SIG-M5 treated with dmso at 0.1 percent for 504 hours (cell line): ENCODE measurements at regions not wholly inside any gene's neighbourhood (a gene's known extent, or its start where the extent isn't known, plus 50 kb on each side); places are given as distances from the start of the nearest gene placed in this dataset.

ENCODE experiments used
- DNase-seq: peaks from one replicate; lab custom pipeline; 2025; ENCODE audit not compliant: unreplicated experiment; lab: John Stamatoyannopoulos, UW

DNA sequence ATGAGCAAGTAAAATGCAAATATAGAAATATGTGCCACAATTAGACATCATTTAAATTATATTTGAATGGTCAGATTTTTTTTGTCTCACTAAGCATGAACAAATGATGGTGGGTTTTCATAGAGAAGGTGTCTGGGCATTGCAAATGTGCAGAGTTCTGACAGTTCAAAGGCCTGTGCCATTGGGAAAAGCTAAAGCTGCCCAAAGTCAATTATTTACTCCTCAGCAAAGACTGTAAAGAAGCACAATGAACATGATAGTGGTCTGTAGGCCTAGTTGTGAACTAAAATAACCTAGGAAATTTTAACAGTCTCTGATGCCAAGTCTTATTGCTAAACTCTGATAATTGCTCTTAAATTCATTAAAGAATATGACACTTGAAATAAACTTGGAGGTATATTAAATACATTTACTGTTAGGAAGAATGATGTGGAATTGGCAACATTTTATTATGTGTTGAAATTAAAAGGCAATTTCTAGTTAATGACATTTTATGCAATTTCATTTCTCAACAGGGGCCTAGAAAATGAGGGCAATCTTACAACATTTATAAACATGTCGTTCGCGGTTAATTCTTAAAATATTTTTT, 874.3 kb upstream of the ADAMTS5 start:
- DNase-seq: no peak

DNA sequence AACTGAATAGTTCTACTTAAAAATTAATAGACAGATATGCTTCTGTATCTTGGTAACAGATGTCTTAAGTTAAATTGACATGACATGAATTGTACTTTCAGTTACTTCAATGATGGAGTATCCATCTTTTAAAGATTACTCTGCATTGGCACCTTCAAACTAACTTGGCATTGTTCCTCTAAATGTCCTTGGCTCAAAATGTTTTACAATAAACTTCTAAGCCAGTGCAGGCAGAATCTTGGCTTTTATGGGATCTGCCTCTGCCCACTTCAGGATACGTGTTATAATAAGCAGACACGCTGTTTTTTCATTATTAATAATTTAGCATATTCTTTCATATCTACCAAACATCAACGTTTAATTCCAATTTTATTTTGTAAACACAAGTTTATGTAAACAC, 873.4 kb upstream of the ADAMTS5 start:
- DNase-seq: no peak

DNA sequence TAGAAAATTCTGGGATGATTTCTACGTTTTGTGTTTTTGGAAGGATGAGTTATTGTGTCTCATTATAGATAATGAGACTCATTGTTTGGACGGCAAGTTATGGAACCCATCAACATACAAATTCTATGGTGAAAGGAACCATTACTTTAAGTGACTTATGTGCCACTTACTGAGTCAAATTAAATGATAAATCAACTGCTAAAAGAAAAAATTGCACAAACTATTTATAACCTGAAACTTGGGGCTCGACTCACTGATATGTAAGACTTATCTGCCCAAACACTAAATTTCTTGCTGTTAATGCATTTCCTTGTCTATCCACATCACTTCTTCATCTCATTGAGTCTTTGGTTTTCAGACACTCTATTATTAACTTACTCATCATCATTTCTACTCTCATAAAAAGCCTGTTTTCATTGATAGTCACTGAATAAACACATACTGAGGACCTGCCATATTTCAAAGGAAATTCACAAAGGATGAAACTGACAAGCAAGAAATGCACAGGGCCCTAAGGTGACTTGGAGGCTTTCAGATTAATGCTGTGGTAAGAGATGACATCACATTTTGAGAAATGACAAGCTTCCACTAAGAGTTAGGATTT, 872.7 kb upstream of the ADAMTS5 start:
- DNase-seq: no peak

DNA sequence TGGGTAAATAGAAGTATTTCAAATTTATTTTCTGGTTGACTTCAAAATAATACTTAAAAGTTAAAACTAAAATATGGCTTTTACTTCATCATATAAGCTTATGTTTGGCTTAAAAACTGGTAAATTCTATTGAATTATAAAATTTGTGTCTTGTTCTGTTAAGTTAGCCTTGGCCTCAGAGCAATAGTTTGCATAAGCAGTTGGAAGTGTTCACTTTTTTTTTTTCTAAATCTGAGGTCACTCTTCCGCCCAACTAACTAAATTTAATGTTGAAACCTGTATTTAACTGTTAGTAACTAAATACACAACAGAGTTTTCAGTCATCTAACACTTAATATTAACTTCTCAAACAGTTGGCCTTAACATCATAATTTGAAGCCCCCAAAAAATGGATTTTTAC, 871.7 kb upstream of the ADAMTS5 start:
- no peak for DNase-seq

DNA sequence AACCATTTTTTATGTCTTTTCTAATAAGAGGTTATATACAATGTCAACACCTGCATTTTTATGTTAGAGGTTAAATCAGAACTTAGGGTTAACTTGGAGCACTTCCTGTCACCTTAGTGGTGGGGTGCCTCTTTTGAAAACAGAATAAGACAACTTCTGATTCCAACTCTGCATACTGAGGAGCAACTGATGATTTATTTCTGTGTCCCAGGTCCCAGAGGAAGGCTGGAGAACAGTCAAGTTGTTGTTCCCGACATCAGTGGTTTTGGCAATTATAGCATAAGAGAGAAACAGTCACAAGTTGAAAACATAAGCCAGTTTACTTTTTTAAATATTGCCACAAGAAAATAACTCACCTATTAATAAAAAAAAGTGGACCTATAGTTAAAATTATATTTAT, 871.0 kb upstream of the ADAMTS5 start:
- DNase-seq: no peak

DNA sequence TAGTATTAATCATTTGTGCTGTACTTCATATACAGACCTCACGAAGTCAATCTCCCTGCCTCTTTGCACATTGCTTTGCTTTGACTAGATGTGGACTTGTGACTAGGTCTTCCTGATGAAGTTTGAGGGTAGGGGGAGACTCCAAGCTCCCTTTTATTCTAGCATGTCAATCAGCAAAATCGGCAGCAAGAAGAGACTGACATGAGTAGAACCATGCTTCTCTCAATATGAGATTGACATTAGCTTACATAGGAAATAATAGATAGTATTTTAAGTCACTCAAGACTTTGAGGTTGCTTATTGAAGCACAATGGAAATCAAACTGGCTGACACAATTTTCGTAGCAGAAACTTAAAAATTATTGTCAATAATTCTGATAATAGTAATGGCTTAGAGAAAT, 866.4 kb upstream of the ADAMTS5 start:
- no peak for DNase-seq

DNA sequence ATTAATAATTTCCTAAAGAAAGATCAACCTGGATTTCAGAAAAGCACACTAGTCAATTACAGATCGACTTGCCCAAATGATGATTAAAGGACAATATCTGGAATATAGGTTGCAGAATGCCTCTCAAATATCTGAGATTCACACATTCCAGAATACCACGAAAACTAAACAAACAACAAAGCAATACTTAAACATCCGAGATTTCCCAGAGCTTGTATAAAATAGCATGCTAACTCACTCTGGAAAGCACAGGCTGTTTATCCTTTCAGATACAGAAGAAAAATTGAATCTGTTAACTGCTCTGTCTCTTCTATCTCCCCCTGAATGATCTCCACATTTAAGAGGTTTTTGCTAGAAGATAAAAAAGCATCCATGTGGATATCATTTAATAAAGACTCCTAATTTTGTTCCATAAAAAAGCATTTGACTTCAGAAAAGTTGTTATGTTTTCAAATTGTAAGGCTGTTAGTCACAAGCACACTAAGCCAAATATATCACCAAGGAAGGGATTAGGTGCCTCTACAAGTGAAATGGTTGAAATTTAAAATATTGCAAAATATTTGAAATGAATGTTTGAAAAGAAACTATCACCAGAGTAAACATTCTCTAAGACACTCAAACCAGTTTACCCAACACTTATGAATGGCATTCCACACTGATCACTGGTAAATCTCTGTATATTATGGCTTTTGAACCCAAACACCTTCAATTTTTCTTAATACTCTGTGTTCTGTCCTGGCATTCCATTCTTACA, 865.1 kb upstream of the ADAMTS5 start:
- no peak for DNase-seq

DNA sequence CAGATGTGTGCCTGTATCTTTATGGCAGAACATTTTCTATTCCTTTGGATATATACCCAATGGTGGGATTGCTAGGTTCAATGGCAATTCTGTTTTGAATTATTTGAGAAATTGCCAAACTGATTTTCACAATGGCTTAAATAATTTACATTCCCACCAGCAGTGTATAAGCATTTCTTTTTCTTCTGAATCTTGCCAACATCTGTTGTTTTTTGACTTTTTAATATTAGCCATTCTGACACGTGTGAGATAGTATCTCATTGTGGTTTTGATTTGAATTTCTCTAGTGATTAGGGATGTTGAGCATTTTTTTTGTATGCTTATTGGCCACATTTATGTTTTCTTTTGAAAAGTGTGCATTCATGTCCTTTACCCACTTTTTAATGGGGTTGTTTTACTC, 864.3 kb upstream of the ADAMTS5 start:
- DNase-seq: no peak

DNA sequence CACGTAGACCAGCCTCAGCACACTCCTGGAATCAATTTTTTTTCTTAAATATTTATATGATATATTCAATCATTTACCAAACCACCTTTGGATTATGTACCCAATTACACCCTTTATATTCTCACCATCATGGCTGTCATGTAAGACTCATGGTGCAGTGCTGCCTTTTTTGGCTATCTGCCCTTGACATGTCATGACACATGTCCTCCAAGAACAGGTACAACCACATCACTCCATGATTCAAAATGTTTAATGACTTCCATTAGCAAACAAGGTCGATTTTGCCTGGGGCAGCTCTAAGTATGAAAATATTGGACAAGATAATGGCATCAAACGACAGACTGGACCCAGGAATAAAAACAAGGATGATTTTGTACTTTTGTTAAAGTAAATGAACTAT, 861.1 kb upstream of the ADAMTS5 start:
- DNase-seq: no peak

DNA sequence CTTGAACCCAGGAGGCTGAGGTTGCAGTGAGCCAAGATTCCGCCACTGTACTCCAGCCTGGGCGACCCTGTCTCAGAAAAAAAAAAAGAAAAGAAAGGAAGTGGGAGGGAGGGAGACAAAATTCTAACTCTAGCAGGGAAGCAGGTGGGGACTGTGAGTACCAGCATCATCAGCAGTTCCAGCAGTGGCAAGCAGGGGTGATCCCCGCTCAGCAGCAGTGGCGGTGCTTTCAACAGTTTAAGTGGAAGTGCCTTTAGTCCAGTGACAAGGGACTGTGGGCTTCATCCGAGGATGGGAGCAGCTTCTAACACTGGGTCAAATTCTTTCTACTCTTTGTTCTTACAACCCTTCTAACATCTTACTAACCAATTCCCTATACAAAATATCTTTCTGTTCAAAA, 858.1 kb upstream of the ADAMTS5 start:
- no peak for DNase-seq

DNA sequence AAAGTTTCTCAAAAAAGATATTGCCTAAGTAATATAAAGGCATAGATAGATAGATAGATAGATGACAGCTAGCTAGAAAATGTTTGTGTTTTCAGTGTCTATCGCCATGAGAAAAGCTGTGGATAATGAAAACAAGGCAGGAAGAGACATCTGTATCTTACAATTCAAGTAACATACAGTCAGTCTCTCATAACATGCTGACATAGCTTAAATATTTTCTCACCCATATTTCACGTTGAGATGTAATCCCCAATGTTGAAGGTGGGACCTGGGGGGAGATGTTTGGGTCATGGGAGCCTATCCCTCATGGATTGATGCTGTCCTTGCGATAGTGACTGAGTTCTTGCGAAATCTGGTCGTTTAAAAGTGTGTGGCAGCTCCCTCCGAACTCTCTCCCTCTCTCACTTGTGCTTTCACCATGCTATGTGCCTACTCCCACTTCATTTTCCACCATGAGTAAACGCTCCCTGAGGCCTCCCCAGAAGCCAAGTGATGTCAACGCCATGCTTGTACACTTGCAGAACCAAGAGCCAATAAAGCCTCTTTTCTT, 856.8 kb upstream of the ADAMTS5 start:
- DNase-seq: no peak

DNA sequence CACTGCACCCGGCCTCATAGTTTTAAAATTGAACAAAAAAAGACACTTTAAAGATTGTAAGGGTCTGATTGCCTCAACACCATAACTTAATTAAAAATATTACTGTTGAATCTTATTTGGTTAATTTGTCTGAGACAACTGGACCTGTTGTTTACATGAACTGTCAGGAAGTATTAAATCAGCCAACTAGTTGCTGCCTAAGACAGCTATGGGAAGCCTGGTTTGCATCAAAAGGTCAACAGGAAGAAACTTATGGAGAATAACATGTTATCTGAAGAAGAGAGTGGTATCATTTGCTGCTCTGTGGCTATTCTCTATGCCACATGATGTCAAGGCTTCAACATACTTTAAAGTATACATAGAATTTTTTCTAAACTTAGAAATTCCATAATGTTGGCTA, 853.5 kb upstream of the ADAMTS5 start:
- no peak for DNase-seq

DNA sequence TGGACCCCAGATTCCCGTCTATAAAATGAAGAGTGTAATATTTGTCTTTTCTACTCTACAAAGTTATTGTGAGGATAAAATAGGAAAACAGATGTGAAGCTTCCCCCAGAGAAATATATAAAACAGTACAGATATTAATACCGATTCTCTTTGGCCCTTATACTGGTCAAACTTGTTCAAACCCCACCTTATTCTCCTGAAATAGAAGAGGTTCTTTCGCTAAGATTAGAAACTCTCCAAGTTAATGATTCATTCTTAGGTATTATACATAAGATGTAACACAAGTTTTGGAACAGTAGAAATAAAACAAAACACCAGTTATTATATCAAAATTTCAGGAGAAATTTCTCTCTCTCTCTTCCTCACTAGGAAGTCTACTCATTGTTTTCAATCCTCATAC, 852.4 kb upstream of the ADAMTS5 start:
- DNase-seq: no peak

DNA sequence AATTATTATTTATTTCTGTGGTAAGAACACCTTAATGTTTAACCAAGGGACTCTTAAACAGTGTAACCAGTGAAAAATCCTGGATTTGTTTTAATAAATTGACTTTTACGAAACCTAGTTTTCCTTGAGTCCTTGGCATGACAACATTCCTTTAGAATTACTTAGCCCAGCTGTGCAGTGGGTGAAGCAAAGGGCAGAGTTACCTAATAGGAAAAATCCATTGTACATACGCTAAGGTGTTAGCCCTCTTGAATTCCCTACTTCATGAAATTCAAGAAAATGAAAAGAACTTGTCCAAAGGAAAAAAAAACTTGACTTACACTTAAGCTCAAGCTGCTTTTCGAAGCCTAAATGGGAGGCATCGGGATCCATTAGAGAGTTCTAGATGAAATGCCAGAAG, 852.0 kb upstream of the ADAMTS5 start:
- no peak for DNase-seq

DNA sequence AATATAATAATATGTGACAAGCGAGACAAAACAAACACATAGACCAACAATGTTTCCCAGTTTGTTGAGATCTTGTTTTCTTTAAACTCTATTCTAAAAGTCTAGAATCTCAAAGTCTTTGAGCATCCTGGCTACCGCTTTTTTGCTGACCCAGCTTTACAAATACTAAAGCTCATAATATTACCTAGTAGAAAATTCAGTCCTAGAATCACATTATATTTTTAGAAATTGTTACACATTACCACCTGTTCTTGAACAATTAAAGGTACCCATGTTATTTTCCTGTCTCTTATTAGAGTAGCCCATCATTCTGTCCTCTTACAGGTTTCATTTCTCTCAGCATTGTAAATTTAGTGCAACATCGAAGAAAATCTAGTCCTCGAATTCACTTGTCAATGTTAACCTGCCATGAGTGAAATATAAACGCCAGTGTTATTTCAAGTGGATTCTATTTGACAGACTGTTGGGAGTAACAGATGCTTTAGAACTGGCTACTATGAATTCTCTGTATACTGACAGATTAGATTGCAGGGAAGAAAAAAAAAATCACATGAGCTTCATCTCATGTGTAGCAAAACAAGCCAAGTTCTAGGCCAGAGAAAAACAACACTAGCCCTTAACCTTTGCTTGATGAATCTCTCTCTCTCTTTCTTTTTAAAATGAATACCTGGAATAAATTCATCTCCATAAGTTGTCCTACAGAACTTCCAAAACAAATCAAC, 851.2 kb upstream of the ADAMTS5 start:
- no peak for DNase-seq

DNA sequence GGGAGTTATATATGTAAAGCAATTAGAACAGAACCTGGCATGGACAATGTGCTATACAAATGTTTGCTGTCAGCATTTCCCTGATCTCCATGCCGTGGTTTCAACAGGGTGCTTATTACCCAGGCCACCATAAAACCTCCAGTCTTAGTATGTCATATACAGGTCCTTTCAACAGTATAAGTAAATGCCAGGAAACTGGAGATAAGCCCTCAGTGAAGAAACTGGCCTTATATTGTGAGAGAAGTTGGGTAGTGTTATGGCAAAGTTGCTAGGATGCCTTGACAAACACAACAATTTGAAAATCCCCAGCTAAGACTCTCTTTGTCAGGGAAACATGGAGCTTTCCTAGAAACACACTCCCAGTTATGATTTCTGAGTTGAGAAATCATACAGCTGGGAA, 850.2 kb upstream of the ADAMTS5 start:
- DNase-seq: no peak

DNA sequence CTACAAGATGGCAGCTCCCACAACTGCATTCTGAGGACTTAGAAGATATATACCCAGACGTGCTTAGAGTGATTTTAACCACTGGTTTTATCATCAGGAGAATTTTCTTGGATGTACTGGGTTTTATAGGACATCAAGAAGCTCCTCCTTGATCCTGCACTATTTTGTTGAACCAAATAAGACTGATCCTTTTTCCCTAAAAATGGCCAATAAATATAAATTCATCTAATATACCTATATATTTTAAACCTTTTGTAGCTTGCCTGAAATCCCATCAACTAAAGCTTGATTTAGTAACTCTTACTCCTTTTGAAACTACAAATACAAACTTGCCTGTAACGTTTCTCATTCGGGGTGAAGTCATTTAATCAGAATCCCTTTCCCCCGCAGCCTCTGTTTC, 849.4 kb upstream of the ADAMTS5 start:
- no peak for DNase-seq

DNA sequence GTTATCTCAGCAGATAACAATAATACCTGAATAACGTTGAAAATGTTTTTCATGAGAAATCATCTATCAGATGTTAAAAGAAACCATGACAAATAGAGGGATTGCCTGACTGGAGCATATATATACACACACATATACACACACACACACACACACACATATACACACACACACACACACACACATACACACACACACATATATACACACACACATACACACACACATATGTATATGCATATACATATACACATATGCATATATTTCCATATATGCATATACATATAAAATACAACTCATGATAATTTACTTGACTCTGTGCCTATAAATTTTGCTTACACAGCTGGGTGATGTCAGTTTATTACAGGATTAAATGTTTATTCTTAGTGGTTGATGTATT, 847.3 kb upstream of the ADAMTS5 start:
- DNase-seq: no peak

DNA sequence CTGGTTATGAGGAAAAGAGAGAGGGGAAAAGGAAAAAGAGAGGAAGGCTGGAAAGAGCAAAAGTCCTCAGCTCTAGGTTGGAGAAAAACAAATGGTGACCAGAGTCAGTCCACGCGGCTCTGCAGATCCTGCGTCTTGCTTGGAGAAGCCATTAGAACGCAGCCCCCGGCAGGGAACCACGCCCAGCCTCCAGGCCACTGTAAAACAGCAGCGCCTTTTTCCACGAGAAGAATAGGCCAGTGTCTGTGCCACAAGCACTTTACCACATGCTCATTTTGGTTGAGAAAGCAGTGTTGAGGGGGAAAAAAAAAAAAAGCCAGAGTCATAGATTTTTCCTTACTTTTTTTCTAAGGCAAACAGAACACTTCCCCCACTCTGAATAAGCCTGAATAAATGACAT, 846.9 kb upstream of the ADAMTS5 start:
- DNase-seq: no peak

DNA sequence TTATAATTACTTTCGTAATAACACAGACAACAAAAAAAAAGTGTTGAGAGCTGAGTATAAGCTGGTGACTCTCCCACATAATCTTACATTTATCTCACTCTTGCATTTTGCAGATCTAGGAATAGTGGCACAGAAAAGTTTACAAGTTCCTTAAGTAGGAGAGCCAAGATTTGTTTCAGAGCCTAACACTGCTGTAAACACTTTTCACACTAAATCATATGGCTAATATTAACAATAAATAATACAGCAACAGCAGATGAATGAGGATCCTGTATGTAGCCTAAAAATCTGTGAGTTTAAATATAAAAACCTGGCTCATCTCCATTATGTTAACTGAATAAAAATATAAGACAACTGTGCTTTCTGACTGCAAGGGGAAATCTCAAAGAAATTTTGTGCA, 846.5 kb upstream of the ADAMTS5 start:
- DNase-seq: no peak

DNA sequence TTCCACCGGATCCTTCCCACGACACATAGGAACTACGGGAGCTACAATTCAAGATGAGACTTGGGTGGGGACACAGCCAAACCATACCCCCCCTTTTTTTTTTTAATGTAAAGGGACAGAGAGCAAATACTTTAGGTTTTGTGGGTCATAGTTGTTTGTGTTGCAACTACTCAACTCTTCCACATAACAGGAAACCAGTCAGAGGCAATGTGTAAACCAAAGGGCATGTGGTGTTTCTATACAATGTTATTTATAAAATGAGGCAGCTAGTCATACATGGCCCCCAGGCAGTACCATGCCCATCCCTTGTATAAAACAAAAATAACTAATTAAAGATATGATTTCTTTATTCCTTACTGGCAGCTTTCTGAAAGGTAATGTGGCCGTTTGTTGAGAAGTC, 845.4 kb upstream of the ADAMTS5 start:
- DNase-seq: no peak

DNA sequence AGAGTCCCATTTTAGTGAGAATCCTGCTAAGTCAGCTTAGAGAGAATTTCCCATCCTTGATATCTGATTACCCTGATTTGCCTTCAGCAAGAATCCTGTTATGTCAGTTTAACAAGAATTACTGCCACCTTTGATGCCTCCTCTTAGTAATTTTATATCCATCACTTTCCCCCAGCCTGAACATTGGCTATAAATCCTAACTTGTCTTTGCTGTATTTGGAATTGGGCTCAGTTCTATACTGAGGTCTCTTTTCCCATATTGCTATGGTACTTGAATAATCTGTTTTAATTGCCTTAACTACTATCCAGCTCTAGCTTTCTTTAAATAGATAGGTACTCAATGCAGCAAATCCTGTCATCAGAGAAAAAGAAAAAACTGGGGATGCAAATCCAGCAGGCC, 842.0 kb upstream of the ADAMTS5 start:
- no peak for DNase-seq
